LNCaP clone FGC (cell line): ENCODE measurements at regions not wholly inside any gene's neighbourhood (a gene's known extent, or its start where the extent isn't known, plus 50 kb on each side); places are given as distances from the start of the nearest gene placed in this dataset.

Experiments used
- DNase-seq: peaks from one replicate; pipeline ENCODE4 v3.0.0-alpha.2; 2011; ENCODE audit warnings: low read depth
- H3K4me3 ChIP-seq: 2 replicates; pipeline ENCODE4 v1.5.1; 2011; ENCODE audit warnings: mild to moderate bottlenecking, low read depth, low read length, control low read depth
- TF ChIP-seq, protein P1 (sequence below): IDR thresholded peaks from 2 replicates; pipeline ENCODE4 v1.5.1; 2012; ENCODE audit warnings: mild to moderate bottlenecking; ENCODE audit not compliant: control insufficient read depth, insufficient read depth; ENCODE audit errors: extremely low read depth

DNA sequence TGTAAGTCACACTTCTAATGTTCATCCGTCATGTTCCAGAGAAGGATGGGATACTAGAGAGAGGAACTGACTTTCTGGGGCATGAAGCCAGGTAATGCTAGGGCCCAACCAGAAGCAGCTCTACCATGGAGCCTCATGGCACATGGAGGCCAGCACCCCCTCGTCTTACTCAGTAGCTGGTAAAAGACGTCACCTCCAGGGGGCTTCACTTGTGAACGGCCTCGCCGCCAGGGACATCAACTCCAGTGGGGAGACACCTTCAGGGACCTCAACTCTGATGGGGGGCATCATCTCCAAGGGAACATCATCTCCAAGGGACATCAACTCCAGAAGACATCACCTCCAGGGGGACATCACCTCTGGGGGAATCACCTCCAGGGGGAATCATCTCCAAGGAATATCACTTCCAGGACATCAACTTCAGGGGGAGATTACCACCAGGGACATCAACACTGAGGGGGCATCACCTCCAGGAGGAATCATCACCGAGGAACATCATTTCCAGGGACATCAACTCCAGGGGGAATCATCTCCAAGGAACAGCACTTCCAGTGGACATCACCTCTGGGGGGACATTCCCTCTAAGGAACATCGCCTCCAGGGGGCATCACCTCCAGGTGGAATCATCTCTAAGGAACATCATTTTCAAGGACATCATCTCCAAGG, 168.4 kb downstream of the NDUFA10 start:
- H3K4me3 ChIP-seq, result no peak overlapping the region
- TF ChIP-seq, protein P1, sequence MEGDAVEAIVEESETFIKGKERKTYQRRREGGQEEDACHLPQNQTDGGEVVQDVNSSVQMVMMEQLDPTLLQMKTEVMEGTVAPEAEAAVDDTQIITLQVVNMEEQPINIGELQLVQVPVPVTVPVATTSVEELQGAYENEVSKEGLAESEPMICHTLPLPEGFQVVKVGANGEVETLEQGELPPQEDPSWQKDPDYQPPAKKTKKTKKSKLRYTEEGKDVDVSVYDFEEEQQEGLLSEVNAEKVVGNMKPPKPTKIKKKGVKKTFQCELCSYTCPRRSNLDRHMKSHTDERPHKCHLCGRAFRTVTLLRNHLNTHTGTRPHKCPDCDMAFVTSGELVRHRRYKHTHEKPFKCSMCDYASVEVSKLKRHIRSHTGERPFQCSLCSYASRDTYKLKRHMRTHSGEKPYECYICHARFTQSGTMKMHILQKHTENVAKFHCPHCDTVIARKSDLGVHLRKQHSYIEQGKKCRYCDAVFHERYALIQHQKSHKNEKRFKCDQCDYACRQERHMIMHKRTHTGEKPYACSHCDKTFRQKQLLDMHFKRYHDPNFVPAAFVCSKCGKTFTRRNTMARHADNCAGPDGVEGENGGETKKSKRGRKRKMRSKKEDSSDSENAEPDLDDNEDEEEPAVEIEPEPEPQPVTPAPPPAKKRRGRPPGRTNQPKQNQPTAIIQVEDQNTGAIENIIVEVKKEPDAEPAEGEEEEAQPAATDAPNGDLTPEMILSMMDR, result no peak
- no peak for DNase-seq

DNA sequence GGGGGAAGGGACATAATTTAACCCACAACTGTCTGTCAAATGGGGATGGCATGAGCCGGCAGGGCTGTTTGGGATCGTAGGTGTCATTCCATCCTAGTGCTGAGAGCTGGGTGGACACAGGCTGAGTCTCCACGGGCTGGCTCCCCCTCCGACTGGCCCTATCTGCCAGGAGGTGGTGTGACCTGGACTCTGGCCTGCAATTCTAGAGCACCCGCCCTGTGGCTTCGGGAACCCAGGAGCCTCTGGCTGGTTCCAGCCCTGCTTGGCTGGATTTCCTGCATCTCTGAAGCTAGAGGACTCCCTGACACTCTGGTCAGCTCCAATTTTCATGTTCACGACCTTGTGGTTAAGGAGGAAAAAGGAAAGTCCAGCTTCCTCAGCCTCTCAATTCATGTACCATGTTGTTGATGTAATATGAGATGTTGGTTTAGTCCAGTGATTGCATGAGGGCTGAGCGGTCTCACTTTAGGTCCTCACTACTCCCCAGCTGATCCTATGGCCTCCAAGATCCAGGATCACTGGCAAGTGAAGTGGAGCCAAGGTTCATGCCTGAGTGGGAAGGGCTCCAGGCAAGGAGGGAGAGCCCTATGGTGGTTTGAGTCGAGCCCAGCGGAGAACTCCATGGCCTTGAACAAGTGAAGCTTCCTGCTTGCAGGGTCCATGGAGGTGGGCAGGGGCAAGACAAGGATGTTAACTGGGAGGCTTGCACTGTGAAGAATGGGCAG, 169.1 kb downstream of the NDUFA10 start:
- TF ChIP-seq, protein P1, result no peak
- no peak for DNase-seq

DNA sequence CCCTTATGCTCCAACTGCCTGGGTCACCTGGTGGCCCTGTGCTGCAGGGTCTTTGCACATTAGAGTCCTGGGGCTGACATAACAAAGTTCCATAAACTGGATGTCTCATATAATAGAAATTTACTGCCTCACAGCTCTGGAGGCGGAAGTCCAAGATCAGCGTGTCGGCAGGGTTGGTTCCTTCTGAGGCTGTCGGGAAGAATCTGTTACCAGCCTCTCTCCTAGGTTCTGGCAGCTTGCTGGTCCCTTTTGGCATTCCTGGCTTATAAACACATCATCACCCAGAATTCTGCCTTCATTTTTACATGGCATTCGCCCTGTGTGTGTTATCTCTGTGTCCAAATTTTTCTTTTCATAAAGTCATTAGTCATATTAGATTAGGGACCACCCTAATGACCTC, 170.5 kb downstream of the NDUFA10 start:
- no peak for DNase-seq
- no peak overlapping the region for H3K4me3 ChIP-seq
- TF ChIP-seq, protein P1, result no peak

More for the DNA sequence above, 169.1 kb downstream of the NDUFA10 start:
- H3K4me3 ChIP-seq, result no peak overlapping the region

DNA sequence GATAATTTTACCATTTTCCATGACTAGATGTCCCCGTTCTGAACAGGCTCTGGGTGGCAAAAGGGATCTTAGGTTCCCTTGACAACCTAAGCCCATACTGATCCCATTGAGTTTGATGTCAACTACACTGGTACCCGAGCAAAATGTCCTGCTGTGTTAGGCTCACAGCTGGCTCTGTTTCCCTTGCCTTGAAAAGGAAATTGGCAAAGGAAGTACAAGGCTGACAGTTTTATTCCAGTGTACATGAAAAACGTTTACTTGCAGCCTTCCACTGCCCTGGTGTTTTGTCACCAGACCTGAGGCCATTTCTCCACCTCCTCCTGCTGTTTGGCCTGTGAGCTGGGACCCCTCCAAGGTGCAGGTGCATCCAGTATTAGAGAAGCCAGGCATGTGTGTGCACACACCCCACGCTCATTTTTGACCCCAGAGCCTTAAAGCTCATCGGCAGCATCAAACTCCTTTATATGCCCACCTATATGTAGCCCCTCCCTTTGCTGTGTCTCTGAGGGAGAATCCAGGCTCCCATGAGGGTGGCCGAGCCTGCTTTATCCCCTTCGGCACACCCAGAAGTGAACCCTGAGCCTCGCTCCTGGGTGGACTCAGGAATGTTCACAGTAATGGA, 171.3 kb downstream of the NDUFA10 start:
- TF ChIP-seq, protein P1, result no peak
- no peak for DNase-seq
- no peak overlapping the region for H3K4me3 ChIP-seq

DNA sequence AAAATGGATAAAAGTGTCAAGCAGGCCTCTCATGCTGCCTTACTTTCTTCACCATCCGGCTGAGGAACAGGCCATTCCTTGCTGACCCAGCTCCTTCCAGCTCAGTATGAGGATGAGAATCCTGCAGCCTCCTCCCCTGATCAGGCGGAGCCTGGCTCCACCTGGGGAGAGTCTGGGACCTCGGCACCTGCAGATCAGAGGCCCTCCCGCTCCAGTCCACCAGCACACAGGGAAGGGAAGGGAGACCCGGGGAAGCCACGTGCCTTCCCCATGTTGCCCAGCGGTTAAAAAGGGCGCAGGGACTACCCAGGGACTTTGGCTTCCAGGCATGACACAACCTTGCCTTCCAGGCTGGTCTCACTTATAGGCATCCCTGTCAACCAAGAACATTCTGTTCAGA, 172.0 kb downstream of the NDUFA10 start:
- no peak for DNase-seq
- H3K4me3 ChIP-seq, result no peak overlapping the region
- TF ChIP-seq, protein P1, result no peak

DNA sequence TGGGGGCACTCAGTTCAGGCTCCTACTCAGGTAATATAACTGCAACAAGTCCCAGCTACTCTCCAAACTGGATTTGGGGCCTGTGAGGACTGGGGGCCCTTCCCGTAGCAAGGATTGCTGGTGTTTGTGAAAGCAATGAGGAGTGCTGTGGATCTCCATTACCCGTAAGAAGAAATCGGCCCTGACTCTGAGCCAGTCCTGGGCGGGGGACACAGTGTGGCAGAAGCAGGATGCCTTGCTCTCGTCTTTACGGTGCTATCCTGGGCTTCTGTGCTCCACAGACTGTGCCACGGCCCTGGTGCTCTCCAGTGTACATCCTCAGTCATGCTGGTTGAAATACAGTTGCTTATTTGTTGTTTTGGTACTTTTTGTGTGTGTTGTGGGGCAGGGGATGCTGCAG, 172.9 kb downstream of the NDUFA10 start:
- DNase-seq, result no peak
- no peak overlapping the region for H3K4me3 ChIP-seq
- TF ChIP-seq, protein P1, result no peak
